Testis (tissue), 2 donors: ENCODE measurements at regions not wholly inside any gene's neighbourhood (a gene's known extent, or its start where the extent isn't known, plus 50 kb on each side); places are given as distances from the start of the nearest gene placed in this dataset.
"Not testable (repeated sequence)": the region's sequence is repeated elsewhere in the genome, so short reads cannot be mapped to it uniquely, and the experiment has no call there.

Source experiments
- DNase-seq: peaks from one replicate; pipeline ENCODE4 v3.0.0-alpha.2; 2019
- H3K27ac ChIP-seq, 2 donors: fragments of 200-600 bp; sonication (generic); one replicate each; pipeline ENCODE4 v1.5.1; 2019
- H3K27me3 ChIP-seq: fragments of 200-600 bp; sonication (generic); one replicate; pipeline ENCODE4 v1.5.1; 2019
- H3K36me3 ChIP-seq: fragments of 200-600 bp; sonication (generic); one replicate; pipeline ENCODE4 v1.5.1; 2017; ENCODE audit warnings: low read depth; ENCODE audit errors: missing control alignments
- H3K4me1 ChIP-seq: fragments of 200-600 bp; sonication (generic); one replicate; pipeline ENCODE4 v1.5.1; 2019
- H3K4me3 ChIP-seq, 2 donors: fragments of 200-600 bp; sonication (generic); one replicate each; pipeline ENCODE4 v1.5.1; 2017 to 2019
- H3K9me3 ChIP-seq: fragments of 200-600 bp; sonication (generic); one replicate; pipeline ENCODE4 v1.5.1; 2017
- POLR2A ChIP-seq: fragments of 450-650 bp; IDR thresholded peaks from one replicate; pipeline ENCODE4 v1.6.1; 2017; ENCODE audit warnings: antibody characterized with exemption, mild to moderate bottlenecking, moderate library complexity
- WGBS, 2 donors: methylation state at CpG; one replicate each; pipeline ENCODE4 v1.1.5; 2018; 5-methylcytosine and 5-hydroxymethylcytosine counted together
- intact Hi-C: fragments of 100-400 bp; cut with DNase I; formaldehyde crosslinking; loops from one replicate; pipeline ENCODE4 v1.15.1; 2023; ENCODE audit warnings: low total_unique reads
- TF ChIP-seq, protein P1 (sequence below), 3 experiments: fragments of 450-650 bp in 2 of 3; fragments of 200-600 bp in 1 of 3; sonication (generic) in 1 of 3; IDR thresholded peaks; one replicate each; pipeline ENCODE4 v1.5.1; 2016 to 2019; ENCODE audit warnings: antibody characterized with exemption in 3 of 3, mild to moderate bottlenecking in 2 of 3, moderate library complexity in 1 of 3

DNA sequence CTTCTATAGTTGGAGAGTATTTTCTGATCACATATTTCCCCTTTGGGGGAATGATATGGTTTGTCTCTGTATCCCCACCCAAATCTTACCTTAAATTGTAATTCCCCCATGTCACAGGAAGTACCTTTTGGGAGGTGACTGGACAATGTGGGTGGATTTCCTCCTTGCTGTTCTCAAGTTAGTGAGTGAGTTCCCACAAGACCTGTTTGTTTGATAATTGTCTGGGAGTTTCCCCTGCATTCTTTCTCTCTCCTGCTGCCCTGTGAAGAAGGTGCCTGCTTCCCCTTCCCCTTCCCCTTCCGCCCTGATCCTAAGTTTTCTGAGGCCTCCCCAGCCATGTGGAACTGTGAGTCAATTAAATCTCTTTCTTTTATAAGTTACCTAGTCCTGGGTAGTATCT lies 222.7 kb upstream of the SLC39A10 start:
- 88 to 97% methylated on average over 1 of the region's 1 CpG for WGBS, 2 donors

DNA sequence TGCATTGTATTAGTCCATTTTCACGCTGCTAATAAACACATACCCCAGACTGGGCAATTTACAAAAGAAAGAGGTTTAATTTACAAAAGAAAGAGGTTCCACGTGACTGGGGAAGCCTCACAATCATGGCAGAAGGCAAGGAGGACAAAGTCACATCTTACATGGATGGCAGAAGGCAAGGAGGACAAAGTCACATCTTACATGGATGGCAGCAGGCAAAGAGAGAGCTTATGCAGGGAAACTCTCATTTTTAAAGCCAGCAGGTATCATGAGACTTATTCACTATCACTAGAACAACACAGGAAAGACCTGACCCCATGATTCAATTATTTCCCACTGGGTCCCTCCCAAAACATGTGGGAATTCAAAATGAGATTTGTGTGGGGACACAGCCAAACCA lies 223.3 kb upstream of the SLC39A10 start:
- H3K4me1 ChIP-seq, DNase-seq, H3K4me3 ChIP-seq, H3K27me3 ChIP-seq, H3K27ac ChIP-seq, intact Hi-C loops, H3K36me3 ChIP-seq, H3K9me3 ChIP-seq: not testable (repeated sequence)
- 89 to 90% methylated on average over 2 of the region's 2 CpGs for WGBS, 2 donors

More for the DNA sequence above, 222.7 kb upstream of the SLC39A10 start:
- H3K9me3 ChIP-seq, result no peaks in the 10 kb centered on the region
- intact Hi-C loops, result no loop called here
- H3K27ac ChIP-seq, result no peak overlapping the region
- no peaks in the 10 kb centered on the region for H3K27me3 ChIP-seq
- TF ChIP-seq POLR2A, result no peak
- TF ChIP-seq, protein P1, sequence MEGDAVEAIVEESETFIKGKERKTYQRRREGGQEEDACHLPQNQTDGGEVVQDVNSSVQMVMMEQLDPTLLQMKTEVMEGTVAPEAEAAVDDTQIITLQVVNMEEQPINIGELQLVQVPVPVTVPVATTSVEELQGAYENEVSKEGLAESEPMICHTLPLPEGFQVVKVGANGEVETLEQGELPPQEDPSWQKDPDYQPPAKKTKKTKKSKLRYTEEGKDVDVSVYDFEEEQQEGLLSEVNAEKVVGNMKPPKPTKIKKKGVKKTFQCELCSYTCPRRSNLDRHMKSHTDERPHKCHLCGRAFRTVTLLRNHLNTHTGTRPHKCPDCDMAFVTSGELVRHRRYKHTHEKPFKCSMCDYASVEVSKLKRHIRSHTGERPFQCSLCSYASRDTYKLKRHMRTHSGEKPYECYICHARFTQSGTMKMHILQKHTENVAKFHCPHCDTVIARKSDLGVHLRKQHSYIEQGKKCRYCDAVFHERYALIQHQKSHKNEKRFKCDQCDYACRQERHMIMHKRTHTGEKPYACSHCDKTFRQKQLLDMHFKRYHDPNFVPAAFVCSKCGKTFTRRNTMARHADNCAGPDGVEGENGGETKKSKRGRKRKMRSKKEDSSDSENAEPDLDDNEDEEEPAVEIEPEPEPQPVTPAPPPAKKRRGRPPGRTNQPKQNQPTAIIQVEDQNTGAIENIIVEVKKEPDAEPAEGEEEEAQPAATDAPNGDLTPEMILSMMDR (IDR thresholded peaks at IDR 0.05), result no peak
- H3K4me3 ChIP-seq, result no peak overlapping the region
- H3K36me3 ChIP-seq, result no peaks in the 10 kb centered on the region
- no peak for DNase-seq
- no peaks in the 10 kb centered on the region for H3K4me1 ChIP-seq

DNA sequence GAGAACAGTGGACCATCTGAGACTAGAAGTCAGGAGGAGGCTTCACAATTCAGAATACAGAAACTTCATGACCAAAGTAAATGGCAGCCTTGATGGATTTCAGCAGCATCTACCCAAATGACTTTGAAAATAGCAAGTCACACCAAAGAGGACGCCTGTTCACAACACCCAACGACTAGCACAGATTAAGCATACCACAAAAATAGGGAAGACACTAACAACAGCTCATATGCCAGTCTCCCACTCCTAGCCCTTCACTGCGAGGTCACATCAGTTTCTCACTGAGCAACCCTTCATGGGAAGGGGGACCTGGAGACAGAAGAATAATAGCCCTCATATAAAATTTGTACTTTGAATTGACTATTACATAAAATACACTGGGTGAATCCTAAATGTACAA lies 228.4 kb upstream of the SLC39A10 start:
- no peak for DNase-seq
- Histone ChIP-seq H3K27ac (no peak overlapping the region), H3K36me3 (no peaks in the 10 kb centered on the region), H3K4me3 (no peak overlapping the region), H3K4me1 (no peaks in the 10 kb centered on the region), H3K27me3 (no peaks in the 10 kb centered on the region), H3K9me3 (no peaks in the 10 kb centered on the region)
- 89 to 94% methylated on average over 3 of the region's 3 CpGs for WGBS, 2 donors
- no peak for TF ChIP-seq POLR2A
- TF ChIP-seq, protein P1 (IDR thresholded peaks at IDR 0.05), result no peak
- intact Hi-C loops, result no loop called here

DNA sequence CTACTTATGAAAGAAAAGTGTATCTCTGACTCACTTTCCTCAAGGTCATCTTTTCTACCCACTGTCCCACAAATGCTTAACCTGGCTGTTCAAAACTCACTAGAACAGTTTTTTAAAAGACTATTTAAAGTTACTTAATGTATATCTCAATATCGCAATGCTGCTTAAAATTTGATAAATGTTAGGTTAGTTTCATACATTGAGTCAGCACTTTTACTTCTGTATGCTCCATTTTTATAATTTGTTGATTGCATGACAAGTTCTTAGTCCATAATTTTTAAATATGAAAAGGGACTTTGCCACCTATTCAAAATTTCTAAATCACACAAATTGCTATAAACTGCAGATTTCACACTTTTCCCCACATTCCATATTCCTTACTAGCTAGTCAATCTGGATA lies 231.7 kb upstream of the SLC39A10 start:
- DNase-seq, result no peak
- Histone ChIP-seq H3K4me1 (no peaks in the 10 kb centered on the region), H3K36me3 (no peaks in the 10 kb centered on the region), H3K27me3 (no peaks in the 10 kb centered on the region), H3K9me3 (no peaks in the 10 kb centered on the region), H3K4me3 (no peak overlapping the region), H3K27ac (no peak overlapping the region)
- intact Hi-C loops, result no loop called here
- WGBS, 2 donors, result 78 to 82% methylated on average over 1 of the region's 1 CpG
- no peak for TF ChIP-seq POLR2A
- TF ChIP-seq, protein P1 (IDR thresholded peaks at IDR 0.05), result no peak

DNA sequence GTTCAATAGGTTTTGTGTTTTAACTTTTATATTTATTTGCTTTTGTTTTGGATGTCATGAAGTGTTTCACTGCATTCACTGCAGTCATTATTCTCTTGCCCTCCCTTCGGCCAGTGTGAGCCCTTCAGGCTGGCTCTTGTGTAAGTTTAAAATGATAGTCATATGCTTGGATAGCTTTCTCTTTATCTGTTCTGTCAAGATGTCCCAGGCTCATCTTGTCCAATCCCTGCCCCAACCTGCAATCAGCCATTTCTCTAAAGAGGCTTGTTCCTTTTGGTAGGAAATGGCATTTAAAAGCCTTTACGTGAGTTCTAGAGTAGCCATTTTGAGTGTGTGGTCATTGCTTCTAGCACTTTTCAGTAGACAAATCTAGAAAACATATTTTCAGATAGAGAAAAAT lies 238.0 kb upstream of the SLC39A10 start:
- Histone ChIP-seq H3K9me3 (no peaks in the 10 kb centered on the region), H3K27me3 (no peaks in the 10 kb centered on the region), H3K4me1 (no peaks in the 10 kb centered on the region), H3K4me3 (no peak overlapping the region), H3K27ac (no peak overlapping the region), H3K36me3 (no peaks in the 10 kb centered on the region)
- no peak for DNase-seq
- intact Hi-C loops, result no loop called here
- WGBS, 2 donors, result 90 to 96% methylated on average over 2 of the region's 2 CpGs
- TF ChIP-seq, protein P1 (IDR thresholded peaks at IDR 0.05), result no peak
- TF ChIP-seq POLR2A, result no peak
